HepG2 (cell line): ENCODE measurements at regions not wholly inside any gene's neighbourhood (a gene's known extent, or its start where the extent isn't known, plus 50 kb on each side); places are given as distances from the start of the nearest gene placed in this dataset.

Experiments
- ATAC-seq: fragments of 200-7000 bp; cut with Tn5 transposase; 3 replicates; pipeline ENCODE4 v1.9.1; 2020; ENCODE audit warnings: mild to moderate bottlenecking, moderate library complexity
- BruUV-seq: library from RNA; stranded (reverse); fragments of 400-500 nt; replicated peaks from 2 replicates; lab custom pipeline; 2021; lab: Mats Ljungman, UMichigan
- CTCF ChIA-PET: fragments of 300-600 bp; formaldehyde crosslinking; extraction: SDS; loops from one replicate; lab custom pipeline; 2021; ENCODE audit warnings: low total read pairs, inconsistent platforms, low intra/inter-chr PET ratio; lab: Yijun Ruan, JAX
- POLR2A ChIA-PET: fragments of 350-600 bp; sonication (Branson Sonifier 250); formaldehyde crosslinking; loops from one replicate; lab custom pipeline; 2020; ENCODE audit warnings: antibody characterized with exemption, inconsistent platforms; lab: Yijun Ruan, JAX
- DNase-seq: peaks from one replicate; pipeline ENCODE4 v3.0.0-alpha.2; 2015; ENCODE audit warnings: low spot score
- FAIRE-seq: peaks from 3 replicates; lab custom pipeline; 2011; peaks lifted over from hg19 to GRCh38; lab: Jason Lieb, UNC
- H2AFZ ChIP-seq: one replicate; pipeline ENCODE4 v1.6.1; 2011; ENCODE audit warnings: low read length, inconsistent platforms
- H3K27ac ChIP-seq: fragments of 300-600 bp; 3 replicates; pipeline ENCODE4 v1.8.0; 2011; ENCODE audit warnings: mixed run types, mild to moderate bottlenecking, mixed read lengths, low read length, inconsistent platforms; ENCODE audit not compliant: insufficient read depth; ENCODE audit errors: extremely low read length
- H3K27me3 ChIP-seq, 2 experiments: fragments of 200-600 bp in 1 of 2; 2 replicates in 1 of 2; 3 replicates in 1 of 2; pipeline versions ENCODE4 v1.6.0 to v1.8.0; 2011; ENCODE audit warnings: low read length in 2 of 2, mild to moderate bottlenecking in 2 of 2, moderate library complexity in 2 of 2, inconsistent platforms in 1 of 2; ENCODE audit not compliant: insufficient read depth in 2 of 2, control insufficient read depth in 1 of 2
- H3K36me3 ChIP-seq, 2 experiments: fragments of 200-600 bp in 1 of 2; replicated peaks in 1 of 2; 2 replicates in 1 of 2; 3 replicates in 1 of 2; pipeline versions ENCODE4 v1.5.1 to v1.8.0; 2011; ENCODE audit warnings: low read length in 2 of 2, inconsistent platforms in 1 of 2; ENCODE audit not compliant: insufficient read depth in 2 of 2, control insufficient read depth in 1 of 2
- H3K4me1 ChIP-seq: 2 replicates; pipeline ENCODE4 v1.5.1; 2012; ENCODE audit warnings: low read length, inconsistent platforms; ENCODE audit not compliant: insufficient read depth
- H3K4me2 ChIP-seq: 2 replicates; pipeline ENCODE4 v1.6.0; 2011; ENCODE audit warnings: low read depth, low read length, inconsistent platforms
- H3K4me3 ChIP-seq, 3 experiments: fragments of 200-600 bp in 1 of 3; sonication (generic), shearing (Covaris generic) in 1 of 3; replicated peaks in 1 of 3; 2 replicates each; pipeline ENCODE4 v1.5.1; 2011 to 2016; ENCODE audit warnings: low read length in 3 of 3, inconsistent platforms in 2 of 3, low read depth in 2 of 3, mild to moderate bottlenecking in 2 of 3, control low read depth in 1 of 3, mixed read lengths in 1 of 3; ENCODE audit not compliant: insufficient read depth in 1 of 3
- H3K79me2 ChIP-seq: one replicate; pipeline ENCODE4 v1.6.1; 2011; ENCODE audit warnings: low read length, inconsistent platforms; ENCODE audit not compliant: insufficient read depth
- H3K9ac ChIP-seq: 2 replicates; pipeline ENCODE4 v1.6.0; 2011; ENCODE audit warnings: mild to moderate bottlenecking, low read depth, low read length, inconsistent platforms; ENCODE audit not compliant: insufficient read depth
- H3K9me3 ChIP-seq: 2 replicates; pipeline ENCODE4 v1.5.1; 2012; ENCODE audit warnings: mild to moderate bottlenecking, low read length
- H4K20me1 ChIP-seq: 2 replicates; pipeline ENCODE4 v1.6.0; 2011; ENCODE audit warnings: inconsistent platforms, mild to moderate bottlenecking, low read length, moderate library complexity; ENCODE audit not compliant: insufficient read depth
- HMGXB3 ChIP-seq: sonication (generic); formaldehyde crosslinking; IDR thresholded peaks from 2 replicates; pipeline ENCODE4 v1.4.0; 2020; ENCODE audit warnings: missing genetic modification reagents, borderline replicate concordance
- TOE1 ChIP-seq: sonication (generic); formaldehyde crosslinking; IDR thresholded peaks from 2 replicates; pipeline ENCODE4 v1.4.0; 2020; ENCODE audit warnings: mild to moderate bottlenecking, missing genetic modification reagents
- ZNF44 ChIP-seq: sonication (generic); formaldehyde crosslinking; IDR thresholded peaks from 2 replicates; pipeline ENCODE4 v1.5.1; 2020; ENCODE audit warnings: mild to moderate bottlenecking, missing genetic modification reagents
- WGBS: methylation state at CpG from one replicate; pipeline ENCODE4 v1.1.6; 2017; ENCODE audit warnings: low lambda C conversion rate; 5-methylcytosine and 5-hydroxymethylcytosine counted together
- in situ Hi-C: cut with HindIII; loops from 2 replicates; pipeline ENCODE4 v1.10.0; 2017; ENCODE audit warnings: low pct_unique_long_range_greater_than_20kb; ENCODE audit not compliant: extremely low pct_ligation_motif_present
- intact Hi-C: fragments of 100-400 bp; cut with micrococcal nuclease; formaldehyde crosslinking; loops from one replicate; pipeline ENCODE4 v1.10.0; 2022; ENCODE audit not compliant: unreplicated experiment

GRCh38 chr2:196389670-196390069 is 218.3 kb upstream of the STK17B start:
- Histone ChIP-seq H3K36me3 (no peaks in the 10 kb centered on the region), H2AFZ (no peak overlapping the region), H3K79me2 (no peaks in the 10 kb centered on the region), H3K9ac (no peak overlapping the region), H3K27me3 (no peaks in the 10 kb centered on the region), H3K9me3 (no peaks in the 10 kb centered on the region), H4K20me1 (no peaks in the 10 kb centered on the region), H3K4me1 (no peaks in the 10 kb centered on the region), H3K4me2 (no peak overlapping the region), H3K4me3 (no peak overlapping the region), H3K27ac (no peak overlapping the region)
- intact Hi-C loops (no loop called here), in situ Hi-C loops (no loop called here)
- BruUV-seq, result no TSS peak
- FAIRE-seq (no peak), DNase-seq (no peak), ATAC-seq (no peak)
- ChIA-PET CTCF (no interaction called here), POLR2A (no interaction called here)
- TF ChIP-seq HMGXB3 (CRISPR knock-in tag), result no peak
- no peak for TF ChIP-seq ZNF44 (CRISPR knock-in tag)

GRCh38 chr2:196390243-196391148 is 219.1 kb upstream of the STK17B start:
- no peak for DNase-seq
- ChIA-PET CTCF (no interaction called here), POLR2A (no interaction called here)
- H3K9ac ChIP-seq, result no peak overlapping the region
- H3K4me3 ChIP-seq, result no peak overlapping the region
- H3K4me1 ChIP-seq, result no peaks in the 10 kb centered on the region
- in situ Hi-C loops (no loop called here), intact Hi-C loops (no loop called here)
- no peak overlapping the region for H3K27ac ChIP-seq
- BruUV-seq, result no TSS peak
- H3K79me2 ChIP-seq, result no peaks in the 10 kb centered on the region
- no peaks in the 10 kb centered on the region for H4K20me1 ChIP-seq
- WGBS, result 13% methylated on average over 6 of the region's 6 CpGs
- H3K4me2 ChIP-seq, result no peak overlapping the region
- no peak for ATAC-seq
- no peak for TF ChIP-seq TOE1 (CRISPR knock-in tag)
- no peaks in the 10 kb centered on the region for H3K27me3 ChIP-seq
- H2AFZ ChIP-seq, result no peak overlapping the region
- no peaks in the 10 kb centered on the region for H3K9me3 ChIP-seq
- FAIRE-seq, result no peak
- H3K36me3 ChIP-seq, result no peaks in the 10 kb centered on the region
